AG09319 (cell line): ENCODE measurements at regions not wholly inside any gene's neighbourhood (a gene's known extent, or its start where the extent isn't known, plus 50 kb on each side); places are given as distances from the start of the nearest gene placed in this dataset.

ENCODE experiments used
- DNase-seq: peaks from one replicate; pipeline ENCODE4 v3.0.0-alpha.2; 2010; ENCODE audit warnings: low read depth; ENCODE audit errors: extremely low read depth
- CTCF ChIP-seq: IDR thresholded peaks from 2 replicates; pipeline ENCODE4 v1.5.1; 2011; ENCODE audit warnings: low read depth, mild to moderate bottlenecking, inconsistent platforms, low read length, moderate library complexity

DNA sequence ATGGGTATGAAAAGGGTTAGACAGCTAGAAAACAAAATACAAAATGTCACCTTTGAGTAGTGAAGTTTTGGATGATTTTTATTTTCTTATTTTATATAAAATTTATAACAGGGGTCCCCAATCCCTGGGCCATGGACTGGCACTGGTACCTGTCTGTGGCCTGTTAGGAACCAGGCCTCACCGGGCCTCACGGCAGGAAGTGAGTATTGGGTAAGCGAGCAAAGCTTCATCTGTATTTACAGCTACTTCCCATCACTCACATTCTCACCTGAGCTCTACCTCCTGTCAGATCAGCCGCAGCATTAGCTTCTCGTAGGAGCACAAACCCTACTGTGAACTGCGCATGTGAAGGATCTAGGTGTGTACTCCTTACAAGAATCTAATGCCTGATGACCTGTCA lies 202.8 kb upstream of the TWIST2 start:
- no peak for TF ChIP-seq CTCF

DNA sequence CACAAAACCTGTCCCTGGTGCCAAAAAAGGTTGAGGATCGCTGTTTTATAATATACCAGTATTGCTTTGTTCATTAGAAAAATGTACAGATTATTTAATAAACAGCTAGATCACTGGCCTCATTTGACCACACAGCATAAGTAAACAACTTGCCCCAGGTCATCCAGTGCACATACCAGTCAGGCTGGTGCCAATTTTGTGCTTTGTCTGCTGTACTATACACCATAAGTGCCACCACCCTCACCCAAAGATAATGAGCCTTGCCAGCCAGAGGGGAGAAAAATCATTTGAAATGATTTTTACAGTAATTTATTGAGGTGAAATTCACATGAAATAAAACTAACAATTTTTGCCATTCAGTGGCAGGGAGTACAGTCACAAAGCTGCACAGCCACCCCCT lies 202.2 kb upstream of the TWIST2 start:
- no peak for TF ChIP-seq CTCF
- no peak for DNase-seq

More for the DNA sequence above, 202.8 kb upstream of the TWIST2 start:
- DNase-seq, result no peak

DNA sequence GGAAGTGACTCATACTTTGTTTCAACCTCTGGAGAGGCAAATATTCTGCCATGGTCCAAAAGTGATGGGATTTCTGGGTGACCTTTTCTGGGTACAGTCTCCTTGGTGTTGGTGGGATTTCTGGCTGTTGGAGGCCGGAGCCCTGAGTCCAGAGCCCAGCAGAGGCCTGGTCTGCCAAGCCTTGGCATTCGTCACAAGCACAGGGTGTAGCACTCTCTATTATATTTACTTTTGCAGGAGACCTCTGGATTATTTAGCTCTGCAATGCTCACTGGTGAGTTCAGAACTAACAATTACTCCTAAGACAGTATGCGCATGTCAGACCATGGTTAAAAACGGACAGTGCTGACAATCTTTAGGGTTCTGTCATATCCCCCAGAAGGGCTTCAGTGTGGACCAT lies 201.6 kb upstream of the TWIST2 start:
- no peak for DNase-seq
- no peak for TF ChIP-seq CTCF

GRCh38 chr2:238646803-238647202 lies 201.1 kb upstream of the TWIST2 start:
- DNase-seq, result no peak
- no peak for TF ChIP-seq CTCF

DNA sequence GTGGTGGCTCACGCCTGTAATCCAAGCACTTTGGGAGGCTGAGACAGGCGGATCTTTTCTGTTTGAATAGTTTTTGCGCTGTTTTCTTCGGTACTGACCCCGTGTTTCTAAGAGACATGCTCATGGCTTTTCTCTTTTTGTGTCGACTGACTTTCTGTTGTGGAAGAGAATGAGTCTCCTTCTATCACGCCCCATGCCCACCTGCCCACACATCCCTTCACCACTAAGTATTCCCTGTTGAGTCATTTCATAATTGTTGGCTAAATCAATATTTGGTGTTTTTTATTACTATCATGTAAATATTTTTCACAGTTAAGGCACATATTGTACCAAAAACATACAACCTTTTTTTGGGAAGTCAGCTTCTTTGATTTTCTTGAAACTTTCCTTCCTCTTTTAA lies 198.8 kb upstream of the TWIST2 start:
- no peak for DNase-seq
- TF ChIP-seq CTCF, result no peak

DNA sequence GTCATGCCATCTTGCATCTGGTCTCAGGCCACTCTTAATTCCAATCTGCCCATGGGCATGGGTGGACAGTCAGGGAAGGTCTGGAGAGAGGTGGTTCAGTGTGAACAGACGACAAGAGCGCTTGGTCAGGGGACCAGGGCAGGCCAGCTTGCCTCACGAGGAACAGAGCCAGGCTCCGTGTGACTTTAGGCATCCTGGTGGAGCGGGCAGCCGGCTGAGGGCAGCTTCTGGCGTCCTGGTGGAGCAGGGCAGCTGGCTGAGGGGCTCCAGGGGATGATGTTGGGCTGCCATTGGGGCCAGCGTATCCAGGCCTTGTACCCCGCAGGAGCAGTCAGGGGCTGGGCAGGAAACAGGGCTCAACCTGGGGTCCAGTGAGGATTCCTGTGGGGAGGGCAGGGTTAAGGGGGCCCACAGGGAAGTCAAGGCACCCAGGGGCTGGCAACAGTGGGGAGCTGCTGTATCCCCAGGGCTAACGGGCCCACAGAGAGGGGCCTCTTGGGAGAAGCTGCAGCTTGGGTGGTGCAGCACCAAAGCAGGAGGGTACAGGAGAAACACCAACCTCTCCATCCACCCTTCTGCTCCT lies 197.9 kb upstream of the TWIST2 start:
- DNase-seq, result no peak
- no peak for TF ChIP-seq CTCF

- TF ChIP-seq CTCF, result no peak
- no peak for DNase-seq
These were observed 197.3 kb upstream of the TWIST2 start for GRCh38 chr2:238650536-238650935.
